Stimulated activated CD4-positive, alpha-beta T cell treated with anti-CD3 and anti-CD28 coated beads, Interleukin-2, amount 100 ng/mL, for 24 hours (primary cell): ENCODE measurements at regions not wholly inside any gene's neighbourhood (a gene's known extent, or its start where the extent isn't known, plus 50 kb on each side); places are given as distances from the start of the nearest gene placed in this dataset.
A peak's percentile ranks its signal among the peaks of the same experiment; 100 is the strongest.
"Not testable (repeated sequence)": the region's sequence is repeated elsewhere in the genome, so short reads cannot be mapped to it uniquely, and the experiment has no call there.

Experiments
- DNase-seq, 2 donors: peaks; one replicate each; pipeline ENCODE4 v3.0.0-alpha.2; 2020

- DNase-seq: not testable (repeated sequence)
Observed at GRCh38 chr9:6103911-6104310, 88.5 kb upstream of the RANBP6 start.

- DNase-seq: not testable (repeated sequence)
Observed at GRCh38 chr9:6102336-6102987, 87.0 kb upstream of the RANBP6 start.

GRCh38 chr9:6101725-6102124 is 86.3 kb upstream of the RANBP6 start:
- not testable (repeated sequence) for DNase-seq

- DNase-seq: not testable (repeated sequence)
Observed at GRCh38 chr9:6099346-6099745, 83.9 kb upstream of the RANBP6 start.

- DNase-seq: no peak
Observed at GRCh38 chr9:6098431-6098830, 83.0 kb upstream of the RANBP6 start.

- no peak for DNase-seq
Observed at GRCh38 chr9:6096821-6097220, 81.4 kb upstream of the RANBP6 start.

- no peak for DNase-seq
Observed at GRCh38 chr9:6090277-6091210, 75.1 kb upstream of the RANBP6 start.

- no peak for DNase-seq
Observed at GRCh38 chr9:6089300-6089699, 73.9 kb upstream of the RANBP6 start.

GRCh38 chr9:6086006-6086655 is 70.7 kb upstream of the RANBP6 start:
- DNase-seq: no peak

GRCh38 chr9:6080154-6080716 is 64.8 kb upstream of the RANBP6 start:
- DNase-seq: peak; percentile 73

GRCh38 chr9:6079386-6079785 is 64.0 kb upstream of the RANBP6 start:
- DNase-seq: no peak

- no peak for DNase-seq
Observed at GRCh38 chr9:6078382-6079105, 63.1 kb upstream of the RANBP6 start.

GRCh38 chr9:6076851-6077250 is 61.4 kb upstream of the RANBP6 start:
- no peak for DNase-seq

GRCh38 chr9:6073731-6074130 is 58.3 kb upstream of the RANBP6 start:
- DNase-seq: no peak

- DNase-seq: no peak
Observed at GRCh38 chr9:6072865-6073264, 57.4 kb upstream of the RANBP6 start.

GRCh38 chr9:6072453-6072852 is 57.0 kb upstream of the RANBP6 start:
- no peak for DNase-seq

- no peak for DNase-seq
Observed at GRCh38 chr9:6068983-6069382, 53.6 kb upstream of the RANBP6 start.

GRCh38 chr9:6067426-6067825 is 52.0 kb upstream of the RANBP6 start:
- no peak for DNase-seq
